SU-DHL-6 (cell line): ENCODE measurements at regions not wholly inside any gene's neighbourhood (a gene's known extent, or its start where the extent isn't known, plus 50 kb on each side); places are given as distances from the start of the nearest gene placed in this dataset.

Experiments
- EZH2phosphoT487 ChIP-seq: fragments of 200-600 bp; sonication (generic), shearing (Covaris generic); conservative IDR thresholded peaks from 2 replicates; pipeline ENCODE4 v1.6.1; 2018; ENCODE audit warnings: mild to moderate bottlenecking, antibody characterized with exemption, low read length, moderate library complexity, mixed read lengths
- TF ChIP-seq, protein P1 (sequence below): fragments of 200-600 bp; sonication (generic); IDR thresholded peaks from one replicate; pipeline ENCODE4 v1.5.1; 2017; ENCODE audit warnings: antibody characterized with exemption, mild to moderate bottlenecking, low read length, moderate library complexity; ENCODE audit not compliant: insufficient read depth, poor library complexity, severe bottlenecking

DNA sequence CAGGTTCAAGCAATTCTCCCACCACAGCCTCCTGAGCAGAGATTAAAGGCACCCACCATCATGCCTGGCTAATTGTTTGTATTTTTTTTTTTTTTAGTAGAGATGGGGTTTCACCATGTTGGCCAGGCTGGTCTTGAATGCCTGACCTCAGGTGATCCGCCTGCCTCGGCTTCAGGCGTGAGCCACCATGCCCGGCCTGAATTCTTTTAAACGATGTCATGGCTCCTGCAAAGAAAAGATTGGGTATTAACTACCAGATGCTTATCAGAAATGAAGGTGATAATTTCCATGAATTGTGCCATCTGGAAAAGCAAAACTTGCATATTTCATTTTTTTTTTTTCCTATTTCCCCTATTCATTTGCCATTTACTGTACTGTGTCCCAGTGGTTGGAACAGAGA is 195.7 kb upstream of the IGFBP7 start:
- TF ChIP-seq EZH2phosphoT487 = no peak
- TF ChIP-seq, protein P1, sequence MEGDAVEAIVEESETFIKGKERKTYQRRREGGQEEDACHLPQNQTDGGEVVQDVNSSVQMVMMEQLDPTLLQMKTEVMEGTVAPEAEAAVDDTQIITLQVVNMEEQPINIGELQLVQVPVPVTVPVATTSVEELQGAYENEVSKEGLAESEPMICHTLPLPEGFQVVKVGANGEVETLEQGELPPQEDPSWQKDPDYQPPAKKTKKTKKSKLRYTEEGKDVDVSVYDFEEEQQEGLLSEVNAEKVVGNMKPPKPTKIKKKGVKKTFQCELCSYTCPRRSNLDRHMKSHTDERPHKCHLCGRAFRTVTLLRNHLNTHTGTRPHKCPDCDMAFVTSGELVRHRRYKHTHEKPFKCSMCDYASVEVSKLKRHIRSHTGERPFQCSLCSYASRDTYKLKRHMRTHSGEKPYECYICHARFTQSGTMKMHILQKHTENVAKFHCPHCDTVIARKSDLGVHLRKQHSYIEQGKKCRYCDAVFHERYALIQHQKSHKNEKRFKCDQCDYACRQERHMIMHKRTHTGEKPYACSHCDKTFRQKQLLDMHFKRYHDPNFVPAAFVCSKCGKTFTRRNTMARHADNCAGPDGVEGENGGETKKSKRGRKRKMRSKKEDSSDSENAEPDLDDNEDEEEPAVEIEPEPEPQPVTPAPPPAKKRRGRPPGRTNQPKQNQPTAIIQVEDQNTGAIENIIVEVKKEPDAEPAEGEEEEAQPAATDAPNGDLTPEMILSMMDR = no peak
